Urothelium cell line (cell line): ENCODE measurements at regions not wholly inside any gene's neighbourhood (a gene's known extent, or its start where the extent isn't known, plus 50 kb on each side); places are given as distances from the start of the nearest gene placed in this dataset.
"Not testable (repeated sequence)": the region's sequence is repeated elsewhere in the genome, so short reads cannot be mapped to it uniquely, and the experiment has no call there.

Experiments
- DNase-seq: peaks from one replicate; pipeline ENCODE4 v3.0.0; 2011; ENCODE audit warnings: low spot score, mixed read lengths
- FAIRE-seq: peaks from 2 replicates; lab custom pipeline; 2011; peaks lifted over from hg19 to GRCh38; lab: Jason Lieb, UNC

DNA sequence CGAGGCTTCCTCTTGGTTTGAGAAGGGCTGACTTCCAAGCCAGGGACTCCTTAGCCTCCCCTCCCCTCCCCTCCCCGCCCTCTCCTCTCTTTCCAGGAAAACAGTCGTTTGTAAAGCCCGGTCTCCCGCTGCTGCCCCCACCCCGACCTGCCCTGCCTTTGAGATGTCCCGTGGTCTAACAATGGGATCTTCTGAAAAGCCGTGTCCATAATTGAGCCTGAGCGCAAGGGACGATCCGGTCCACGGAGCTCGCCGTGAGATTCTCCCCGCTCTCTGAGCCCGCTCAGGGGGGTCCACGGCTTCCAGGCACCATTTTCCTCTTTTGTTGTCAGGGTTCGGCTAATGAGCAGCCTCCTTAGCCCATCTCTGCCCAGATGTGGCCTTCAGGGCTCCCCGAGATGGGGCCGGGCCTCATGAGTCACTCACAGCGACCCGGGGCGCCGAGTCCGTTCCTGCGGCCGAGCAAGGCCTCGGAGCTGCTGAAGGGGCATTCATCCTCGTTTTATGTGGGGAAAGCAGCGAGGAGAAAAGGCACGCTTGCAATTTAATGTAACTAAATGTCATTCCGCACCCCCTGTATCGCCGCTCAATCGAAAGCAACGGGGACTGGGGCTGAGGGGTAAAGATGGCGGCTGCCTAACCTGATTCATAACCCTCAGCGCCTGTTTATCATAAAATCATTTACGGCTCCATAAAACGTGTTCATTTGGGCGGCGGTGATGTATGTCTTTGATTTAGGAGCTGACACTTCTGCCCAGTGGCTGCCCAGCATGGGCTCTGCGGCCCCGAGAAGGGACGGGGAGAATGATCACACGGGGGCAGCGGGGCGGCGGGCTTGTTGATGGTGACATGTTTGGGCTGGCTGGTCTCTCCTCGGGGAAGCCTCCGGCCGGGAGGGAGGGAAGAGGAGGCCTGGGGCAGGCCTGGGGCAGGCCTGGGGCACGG, 232.6 kb upstream of the C1orf174 start:
- FAIRE-seq, result no peak
- DNase-seq, result no peak

DNA sequence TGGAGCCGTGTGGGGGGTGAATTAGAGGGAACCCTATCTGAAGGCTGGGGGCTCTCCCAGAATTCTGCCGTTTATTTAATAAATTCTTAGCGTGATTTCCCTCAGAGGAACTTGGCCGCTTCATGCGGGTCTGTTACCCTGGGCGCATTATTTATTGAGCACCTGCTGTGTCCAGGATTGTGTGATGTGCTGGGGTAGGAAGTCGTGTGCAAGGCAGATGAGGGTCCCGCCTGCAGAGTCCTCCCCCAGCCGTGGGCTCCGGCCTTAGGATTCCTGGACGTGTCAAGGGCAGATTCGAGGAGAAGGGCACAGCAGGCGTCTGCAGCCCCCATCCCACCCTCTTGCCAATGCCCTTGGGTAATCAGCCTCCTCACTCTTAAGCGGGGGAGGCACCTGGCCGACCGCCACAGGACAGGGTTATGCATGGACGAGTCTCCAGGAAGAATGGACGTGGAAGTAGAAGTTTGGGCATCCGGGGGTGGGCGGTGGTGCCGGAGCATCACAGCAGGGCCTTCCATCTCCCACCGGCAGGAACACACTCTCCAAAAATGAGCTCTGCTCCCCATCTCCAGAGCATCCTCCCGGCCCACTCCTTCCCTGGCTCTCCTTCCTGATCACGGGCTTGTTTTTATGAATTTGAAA, 233.3 kb upstream of the C1orf174 start:
- FAIRE-seq (no peak), DNase-seq (no peak)

DNA sequence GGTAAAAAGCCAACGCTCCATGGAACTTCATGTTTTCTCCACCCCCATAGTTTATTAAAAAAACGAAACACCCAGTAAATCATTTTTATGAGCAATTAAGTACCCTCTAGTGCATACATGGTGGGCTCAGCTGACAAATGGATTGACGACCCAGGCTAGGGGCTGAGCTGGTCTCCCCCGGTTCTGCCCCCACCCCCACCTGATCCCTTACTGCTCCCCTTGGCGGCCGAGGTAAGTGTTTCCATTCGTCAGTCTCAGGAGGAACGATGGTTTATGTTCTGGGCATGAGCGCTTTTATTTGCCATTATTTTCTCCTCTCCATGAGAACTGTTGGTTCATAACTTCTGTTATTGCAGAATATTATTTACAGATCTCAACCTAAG, 233.9 kb upstream of the C1orf174 start:
- FAIRE-seq, result no peak
- DNase-seq, result no peak

DNA sequence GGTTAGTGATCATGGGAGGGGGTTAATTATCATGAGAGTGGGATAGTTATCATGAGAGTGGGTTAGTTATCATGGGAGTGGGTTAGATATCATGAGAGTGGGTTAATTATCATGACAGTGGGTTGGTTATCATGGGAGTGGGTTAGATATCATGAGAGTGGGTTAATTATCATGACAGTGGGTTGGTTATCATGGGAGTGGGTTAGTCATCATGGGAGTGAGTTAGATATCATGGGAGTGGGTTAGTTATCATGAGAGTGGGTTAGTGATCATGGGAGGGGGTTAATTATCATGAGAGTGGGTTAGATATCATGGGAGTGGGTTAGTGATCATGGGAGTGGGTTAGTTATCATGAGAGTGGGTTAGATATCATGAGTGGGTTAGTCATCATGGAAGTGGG, 235.8 kb upstream of the C1orf174 start:
- FAIRE-seq, result not testable (repeated sequence)

DNA sequence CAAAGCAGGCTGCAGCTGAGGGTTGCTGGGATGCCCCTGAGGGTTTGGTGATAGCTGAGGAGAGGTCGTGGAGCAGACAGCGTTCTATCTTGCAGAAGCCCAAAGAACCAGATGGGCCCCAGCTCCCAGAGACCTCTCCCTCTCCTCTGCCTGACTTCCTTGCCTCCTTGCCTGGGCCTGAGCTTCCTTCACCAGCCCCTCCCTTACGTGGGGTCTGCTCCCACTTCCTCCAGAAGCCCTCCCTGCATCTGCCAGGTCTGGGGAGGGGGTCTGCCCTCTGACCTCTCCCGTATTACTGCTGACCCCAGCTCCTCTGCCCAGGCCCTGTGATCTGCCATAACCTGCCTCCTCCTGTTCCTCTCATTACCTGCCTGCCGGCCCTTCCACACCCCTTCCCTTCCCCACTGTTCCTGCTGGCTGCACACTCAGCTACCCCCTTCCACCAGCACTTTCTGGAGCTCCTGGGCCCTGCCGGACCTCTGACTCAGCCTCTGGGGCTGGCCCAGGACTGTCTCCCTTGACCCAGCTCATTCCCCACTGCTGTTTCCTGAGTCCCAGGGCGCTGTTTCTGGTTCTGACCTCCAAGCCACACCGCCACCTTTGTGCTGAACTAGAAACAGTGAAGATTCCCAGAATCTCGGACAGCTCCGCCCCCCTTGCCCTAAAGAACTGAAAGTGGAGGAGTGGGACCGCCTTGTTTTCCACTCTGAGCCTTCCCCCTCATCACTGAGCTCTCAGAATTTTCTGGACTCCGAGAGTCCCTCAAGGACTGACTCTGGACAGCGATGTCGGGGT, 237.7 kb upstream of the C1orf174 start:
- no peak for FAIRE-seq
- DNase-seq, result no peak

More for the DNA sequence above, 235.8 kb upstream of the C1orf174 start:
- DNase-seq, result not testable (repeated sequence)

DNA sequence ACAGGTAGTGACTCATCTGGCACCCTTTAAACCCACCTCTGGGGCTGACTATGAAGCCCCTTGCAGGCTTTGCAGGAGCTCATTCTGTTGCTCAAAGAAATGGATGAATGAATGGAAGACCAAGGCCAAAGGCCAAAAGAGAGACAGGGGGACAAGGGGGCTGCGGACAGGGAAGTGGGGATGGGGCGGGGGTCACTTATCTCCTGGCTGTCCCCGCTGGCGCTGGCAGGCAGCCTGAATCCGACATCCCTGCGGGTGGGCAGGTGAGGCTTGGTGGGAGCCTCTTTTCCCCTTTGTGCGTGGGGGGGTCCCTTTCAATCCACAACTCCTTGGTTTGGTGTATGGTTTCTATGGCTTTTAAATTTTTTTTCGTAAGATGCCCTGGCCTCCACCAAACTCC, 239.6 kb upstream of the C1orf174 start:
- DNase-seq, result no peak
- no peak for FAIRE-seq

DNA sequence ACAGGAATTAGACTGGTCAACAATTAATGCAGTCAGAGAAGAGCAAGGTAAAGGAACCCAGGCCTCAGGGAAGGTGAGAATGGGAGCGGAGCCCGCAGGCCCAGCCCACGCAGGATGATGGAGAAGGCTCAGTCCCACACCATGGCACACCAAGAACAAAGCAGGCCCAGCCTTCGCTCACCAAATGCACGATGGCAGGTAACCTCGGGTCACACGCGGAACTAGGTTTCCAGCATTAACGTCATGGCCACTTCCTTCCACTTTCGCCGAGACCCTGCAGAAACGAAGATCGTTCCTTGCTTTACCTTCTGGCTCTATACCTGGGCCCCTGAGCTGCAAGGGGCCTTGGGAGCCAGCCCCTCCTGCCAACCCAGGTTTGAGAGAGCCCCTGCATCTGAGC, 240.2 kb upstream of the C1orf174 start:
- FAIRE-seq, result no peak
- DNase-seq, result no peak

DNA sequence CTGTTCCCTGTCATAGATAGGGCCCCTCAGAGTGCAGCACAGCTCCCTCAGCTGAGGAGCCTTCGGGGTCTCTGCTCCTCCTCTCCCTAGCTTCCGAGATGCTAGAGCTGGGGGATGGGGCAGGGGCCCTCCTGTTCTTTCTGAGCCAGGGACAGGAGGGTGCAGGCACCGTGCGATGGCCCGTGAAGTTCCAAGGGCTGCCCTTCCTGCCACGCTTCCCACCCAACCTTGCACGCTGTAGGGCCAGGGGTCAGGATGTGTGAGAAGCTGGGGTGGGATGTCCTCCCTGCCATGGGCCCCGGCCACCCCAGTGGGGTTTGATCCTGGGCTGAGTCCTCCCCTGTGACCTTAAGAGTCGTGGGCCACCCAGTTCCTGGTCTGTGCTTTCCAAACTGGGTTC, 240.7 kb upstream of the C1orf174 start:
- DNase-seq (no peak), FAIRE-seq (no peak)

DNA sequence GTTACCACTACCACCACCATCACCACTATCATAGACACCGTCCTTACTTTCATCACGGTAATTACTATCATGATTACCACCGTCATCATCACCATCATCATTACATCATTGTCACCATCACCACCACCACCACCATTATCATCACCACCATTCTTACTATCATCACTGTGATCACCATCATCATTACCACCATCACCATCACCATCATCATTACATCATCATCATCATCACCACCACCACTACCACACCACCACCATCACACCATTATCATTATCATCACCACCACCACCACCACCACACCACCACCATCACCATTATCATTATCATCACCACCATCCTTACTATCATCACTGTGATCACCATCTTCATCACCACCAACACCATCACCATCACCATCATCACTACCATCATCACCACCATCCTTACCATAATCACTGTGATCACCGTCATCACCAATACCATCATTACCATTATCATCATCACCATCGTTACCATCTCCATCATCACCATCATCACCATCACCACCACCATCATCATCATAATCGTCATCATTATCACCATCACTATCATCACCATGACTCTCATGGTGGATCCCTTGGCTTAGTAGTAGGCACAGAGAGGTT, 244.4 kb upstream of the C1orf174 start:
- FAIRE-seq (peak; percentile 100), DNase-seq (no peak)

DNA sequence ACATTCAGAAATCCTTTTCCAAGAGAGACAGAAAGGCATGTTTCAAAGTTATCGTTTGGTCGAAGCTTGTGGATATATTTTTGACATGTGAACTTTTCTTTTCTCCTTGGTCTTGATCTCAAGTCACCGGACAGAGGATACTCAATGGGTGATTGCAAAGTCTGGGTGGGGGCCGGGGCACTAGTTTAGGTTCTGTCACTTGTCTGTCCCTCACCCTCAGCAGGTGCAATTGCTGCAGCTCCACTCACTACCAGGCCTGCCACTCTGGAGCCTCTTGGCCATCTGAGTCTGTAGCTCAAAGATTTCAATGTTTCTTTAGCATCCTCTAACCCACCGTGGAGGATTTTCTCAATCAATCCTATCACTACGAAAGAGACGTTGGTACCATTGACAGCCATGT, 246.0 kb upstream of the C1orf174 start:
- DNase-seq (no peak), FAIRE-seq (no peak)

DNA sequence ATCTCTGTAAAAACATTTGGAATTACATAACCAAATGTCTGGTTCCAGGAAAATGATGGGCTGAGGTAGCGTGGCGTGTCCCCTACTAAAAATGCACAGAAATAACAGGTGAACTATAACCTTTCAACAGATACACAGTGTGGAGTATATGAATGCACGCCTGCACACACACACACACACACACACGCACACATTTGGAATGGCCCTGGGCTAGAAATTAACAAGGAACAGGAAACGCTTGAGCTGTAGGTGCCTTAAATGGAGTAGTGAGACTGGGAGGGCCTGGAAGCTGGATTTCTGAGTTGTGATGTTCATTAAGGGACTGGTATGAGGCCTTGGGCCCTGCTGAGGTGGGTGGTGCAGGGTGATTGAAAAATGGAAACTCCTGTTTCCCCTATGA, 246.5 kb upstream of the C1orf174 start:
- FAIRE-seq, result no peak
- no peak for DNase-seq

DNA sequence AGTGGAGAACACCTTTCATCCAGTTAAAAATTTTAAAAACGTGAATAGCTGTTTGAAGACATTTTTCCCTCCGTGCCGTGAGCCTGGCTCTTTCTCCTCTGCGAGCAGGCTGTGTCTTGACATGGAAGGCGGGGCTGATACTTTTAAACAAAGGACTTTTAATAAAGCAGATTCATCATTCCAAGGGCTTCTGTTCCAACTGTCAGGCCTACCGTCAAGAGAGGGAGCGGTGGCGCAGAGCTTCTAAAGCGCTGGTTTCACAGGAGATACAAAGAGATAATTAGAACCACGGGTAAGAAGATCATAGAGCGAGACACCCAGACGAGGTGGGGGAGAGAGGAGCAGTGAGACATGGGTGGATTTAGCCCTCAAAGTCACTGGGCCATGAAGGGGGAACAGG, 247.4 kb upstream of the C1orf174 start:
- no peak for DNase-seq

DNA sequence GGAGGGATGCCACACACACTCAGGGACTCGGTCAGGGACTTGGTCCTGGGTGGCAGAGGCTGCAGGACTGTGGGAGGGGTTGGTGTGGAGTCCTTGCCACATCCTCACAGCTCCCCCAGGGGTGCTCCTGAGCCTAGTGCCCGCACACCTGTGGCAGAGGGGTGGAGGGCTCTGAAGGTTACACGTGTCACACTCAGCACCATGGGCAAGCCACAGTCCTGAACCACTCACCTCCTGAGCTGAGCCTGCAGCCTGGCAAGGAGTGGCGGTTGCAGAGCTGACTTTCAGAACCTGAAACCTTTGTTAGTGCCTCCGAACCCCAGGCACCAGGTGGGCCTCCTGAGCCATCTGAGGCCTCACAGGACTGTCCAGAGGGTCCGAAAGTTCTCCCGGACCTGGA, 249.2 kb upstream of the C1orf174 start:
- FAIRE-seq, result no peak

More for the DNA sequence above, 247.4 kb upstream of the C1orf174 start:
- FAIRE-seq, result no peak

DNA sequence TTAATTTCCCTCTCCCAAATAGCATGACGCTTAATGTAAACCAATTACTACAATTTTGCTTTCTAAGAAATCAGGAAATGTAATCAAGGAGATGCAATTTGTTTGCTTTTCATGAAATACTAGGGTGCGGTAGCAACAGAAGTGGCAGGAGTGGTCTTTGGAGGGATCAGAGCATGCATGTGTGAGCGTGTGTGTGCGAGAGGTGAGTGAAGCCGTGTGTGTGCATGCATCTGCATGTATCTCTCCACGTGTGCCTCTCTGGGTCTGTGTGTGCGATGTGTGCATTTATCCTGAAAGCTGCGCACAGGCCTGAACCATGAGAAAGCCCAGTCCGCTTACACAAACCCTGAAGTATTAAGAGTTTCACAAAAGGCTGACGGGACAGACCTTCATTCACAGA, 249.8 kb upstream of the C1orf174 start:
- FAIRE-seq, result no peak
- no peak for DNase-seq

More for the DNA sequence above, 249.2 kb upstream of the C1orf174 start:
- DNase-seq, result no peak

DNA sequence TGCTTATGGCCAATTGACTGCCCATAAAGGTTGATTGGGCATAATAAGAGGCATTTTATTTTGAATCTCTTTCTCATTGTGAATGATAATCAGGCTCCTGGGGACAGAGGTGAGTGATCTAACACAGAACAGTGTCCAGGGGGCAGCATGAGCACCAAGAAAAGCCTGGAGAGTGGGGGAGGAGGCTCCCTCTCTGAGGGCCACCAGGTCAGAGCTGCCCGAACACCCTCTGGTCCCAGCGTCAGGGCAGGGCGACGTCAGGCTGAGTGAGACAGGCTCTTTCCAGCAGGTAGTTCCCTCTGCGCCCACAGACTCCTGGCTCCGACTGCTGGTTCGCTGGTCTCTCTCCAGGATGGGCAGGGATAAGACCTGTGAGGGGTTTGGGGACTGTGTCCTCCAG, 250.2 kb upstream of the C1orf174 start:
- FAIRE-seq, result no peak
- no peak for DNase-seq

DNA sequence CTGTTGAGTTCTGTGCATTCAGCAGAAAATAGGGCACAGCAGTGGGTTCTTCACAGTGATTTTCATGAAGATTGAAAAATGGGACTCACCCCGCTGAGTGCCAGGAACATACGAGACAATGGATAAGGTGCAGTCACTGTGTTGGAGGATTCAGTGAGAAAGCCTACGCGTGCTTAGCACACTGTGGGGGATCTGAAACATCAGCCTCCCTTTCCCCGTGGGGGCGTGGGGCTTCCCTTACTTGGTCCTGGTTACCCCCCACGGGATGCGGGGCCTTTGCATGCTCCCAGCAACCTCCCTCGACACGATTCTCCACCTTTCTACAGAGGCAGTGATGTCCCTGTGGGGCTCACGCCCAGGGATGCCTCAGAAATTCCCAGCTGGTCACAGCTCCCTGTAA, 252.2 kb upstream of the C1orf174 start:
- FAIRE-seq (no peak), DNase-seq (no peak)

DNA sequence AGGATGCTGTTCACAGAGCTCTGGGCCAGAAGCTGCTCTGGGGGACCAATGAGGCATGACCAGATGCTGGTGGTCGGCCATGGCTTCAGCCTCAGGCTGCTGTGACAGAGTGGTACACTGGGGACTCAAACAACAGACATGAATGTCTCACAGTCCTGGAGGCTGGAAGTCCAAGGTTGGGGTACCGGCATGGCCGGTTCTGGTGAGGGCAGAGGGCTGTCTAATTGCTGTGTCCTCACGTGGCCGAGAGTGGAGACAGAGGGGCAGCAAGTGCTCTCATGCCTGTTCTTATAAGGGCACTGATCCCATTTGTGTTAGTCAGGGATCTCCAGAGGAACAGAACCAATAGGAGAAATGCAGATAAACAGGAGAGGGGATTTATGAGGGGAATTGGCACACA, 253.5 kb upstream of the C1orf174 start:
- no peak for DNase-seq
- no peak for FAIRE-seq

DNA sequence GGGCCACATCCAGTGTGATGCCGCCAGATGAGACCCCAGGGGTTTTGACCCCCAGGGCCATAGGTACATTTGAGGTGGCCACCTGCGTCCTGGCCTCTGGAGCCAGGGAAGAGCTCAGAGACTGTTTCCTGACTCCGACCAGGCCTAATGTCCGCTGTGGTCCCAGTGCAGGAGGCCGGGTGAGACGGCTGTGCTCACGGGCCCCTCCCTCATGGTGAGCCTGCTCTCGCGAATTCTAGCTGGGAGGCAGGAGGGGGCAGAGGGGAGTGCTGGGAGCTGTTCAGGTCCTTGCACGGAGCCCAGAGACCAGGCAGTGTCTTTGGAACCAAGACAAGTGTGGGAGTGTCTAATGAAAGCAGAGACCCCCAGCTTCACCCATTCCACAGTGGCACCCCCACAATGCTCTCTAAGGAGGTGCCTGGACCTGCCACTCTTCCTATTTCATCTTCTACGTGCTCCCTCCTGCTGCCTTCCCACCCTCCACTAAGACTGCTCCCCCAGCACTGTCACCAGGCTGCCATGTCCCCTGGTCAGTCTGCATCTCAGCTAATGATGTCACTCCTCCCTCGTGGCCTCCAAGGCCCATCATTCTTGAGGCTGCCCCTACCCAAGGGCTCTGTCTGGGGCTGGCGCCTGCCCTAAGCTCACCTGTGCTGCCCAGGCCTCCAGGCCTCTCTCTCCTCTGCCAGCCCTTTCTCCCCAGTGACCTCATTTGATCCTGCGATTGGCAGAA, 256.3 kb upstream of the C1orf174 start:
- FAIRE-seq, result no peak

DNA sequence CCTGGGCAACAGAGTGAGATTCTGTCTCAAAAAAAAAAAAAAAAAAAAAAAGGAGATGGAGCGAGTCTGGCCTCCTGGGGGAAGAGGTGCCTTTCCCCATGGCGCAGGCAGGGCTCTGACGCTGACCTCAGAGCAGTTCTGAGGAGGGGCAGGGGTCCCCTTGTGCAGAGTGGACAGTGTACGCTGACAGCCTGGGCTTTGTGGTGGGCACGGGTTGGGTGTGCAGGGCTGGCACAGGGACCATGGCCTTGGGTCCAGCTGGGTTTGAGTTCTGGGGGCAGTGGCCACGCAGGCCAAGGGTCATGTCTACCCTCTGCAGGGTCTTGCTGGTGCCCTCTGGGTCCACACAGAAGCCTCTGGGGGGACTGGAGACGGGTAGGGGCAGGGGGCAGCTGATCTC, 260.1 kb upstream of the C1orf174 start:
- FAIRE-seq (no peak), DNase-seq (no peak)

More for the DNA sequence above, 256.3 kb upstream of the C1orf174 start:
- no peak for DNase-seq

DNA sequence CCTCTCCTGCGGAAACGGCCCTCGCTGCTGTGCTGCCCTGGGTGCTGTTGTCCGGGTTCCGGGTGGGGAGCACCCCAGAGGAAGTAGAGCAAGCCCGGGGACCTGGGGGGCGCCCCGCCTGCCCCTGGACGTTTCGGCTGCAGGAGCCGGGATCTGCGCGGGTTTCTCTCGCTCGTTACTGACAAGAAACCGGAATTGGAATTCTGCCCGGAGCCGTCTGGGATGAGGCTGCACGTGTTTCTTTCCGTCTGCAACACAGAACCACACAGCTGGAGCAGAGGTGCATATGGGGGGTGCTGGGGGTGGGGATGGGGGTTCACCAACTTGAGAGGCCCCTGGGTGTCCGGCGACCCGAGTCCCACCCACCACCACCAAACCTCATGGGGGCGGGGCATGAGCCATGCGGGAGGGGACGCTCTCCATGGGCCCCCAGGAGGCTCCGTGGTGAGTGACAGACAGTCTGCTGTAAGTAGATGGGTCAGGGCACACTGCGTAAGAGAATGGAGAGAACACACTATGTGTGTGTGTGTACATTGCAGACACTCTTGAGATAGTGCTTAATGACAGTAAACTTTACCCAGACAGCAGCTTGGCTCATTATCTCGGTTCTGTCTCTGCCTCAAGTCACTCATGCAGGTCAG, 261.4 kb upstream of the C1orf174 start:
- DNase-seq (peak; percentile 26), FAIRE-seq (no peak)
